ENCODE measurements at regions not wholly inside any gene's neighbourhood (a gene's known extent, or its start where the extent isn't known, plus 50 kb on each side); places are given as distances from the start of the nearest gene placed in this dataset.

DNA sequence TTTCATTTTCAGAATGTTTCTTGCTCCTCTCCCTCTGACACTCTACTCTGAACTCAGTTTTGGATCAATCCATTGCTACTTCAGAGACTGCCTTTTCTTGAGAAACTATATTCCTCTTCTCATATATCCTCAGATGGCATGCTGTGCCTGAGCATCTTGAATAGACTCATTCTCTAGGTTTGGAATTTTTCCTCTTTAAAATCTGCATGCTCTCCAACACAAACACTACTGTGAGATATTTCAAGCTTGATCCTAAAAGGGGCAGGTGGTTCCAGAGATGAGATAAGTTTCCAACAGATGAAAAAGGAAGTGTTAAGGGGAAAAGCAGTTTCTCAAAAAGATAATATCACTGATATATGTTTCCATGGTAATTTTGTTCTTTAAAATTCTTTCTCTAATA is 742.2 kb upstream of the EPHA6 start:
- Histone ChIP-seq H3K36me3 (ENCODE audit: low read depth, low read length) (no peaks in the 10 kb centered on the region), H3K79me2 (ENCODE audit: low read length) (no peaks in the 10 kb centered on the region), H3K9me2 (replicated peaks; ENCODE audit: low read length) (no peaks in the 10 kb centered on the region), H3K4me3 (ENCODE audit: low read length) (no peak overlapping the region), H2AFZ (ENCODE audit: low read length) (no peak overlapping the region), H3K9ac (ENCODE audit: low read length) (no peak overlapping the region), H3K9me3 (ENCODE audit: low read length) (no peaks in the 10 kb centered on the region), H4K20me1 (ENCODE audit: low read length) (no peaks in the 10 kb centered on the region), H3K27me3 (ENCODE audit: low read length) (no peaks in the 10 kb centered on the region), H3K4me1 (ENCODE audit: insufficient read depth, low read length) (no peaks in the 10 kb centered on the region), H3F3A (ENCODE audit: low read length, unreplicated experiment) (no peaks in the 10 kb centered on the region), H3K4me2 (ENCODE audit: low read length) (no peak overlapping the region), H3K27ac (ENCODE audit: low read length) (no peak overlapping the region)
- no peak for TF ChIP-seq EZH2phosphoT487 (IDR thresholded peaks at IDR 0.05; ENCODE audit: borderline replicate concordance, low read length)
- TF ChIP-seq CTCF (conservative IDR thresholded peaks at IDR 0.05; ENCODE audit: low read depth, low read length), result no peak
- TF ChIP-seq EZH2 (IDR thresholded peaks at IDR 0.05; ENCODE audit: low read length, unreplicated experiment), result no peak
- DNase-seq, result no peak
- POLR2A ChIA-PET (ENCODE audit: unreplicated experiment), result no interaction called here
- no TSS peak for BruUV-seq (replicated peaks)
- CTCF ChIA-PET, result no interaction called here
- ATAC-seq, result no peak
- intact Hi-C loops (cut with micrococcal nuclease), result no loop called here

DNA sequence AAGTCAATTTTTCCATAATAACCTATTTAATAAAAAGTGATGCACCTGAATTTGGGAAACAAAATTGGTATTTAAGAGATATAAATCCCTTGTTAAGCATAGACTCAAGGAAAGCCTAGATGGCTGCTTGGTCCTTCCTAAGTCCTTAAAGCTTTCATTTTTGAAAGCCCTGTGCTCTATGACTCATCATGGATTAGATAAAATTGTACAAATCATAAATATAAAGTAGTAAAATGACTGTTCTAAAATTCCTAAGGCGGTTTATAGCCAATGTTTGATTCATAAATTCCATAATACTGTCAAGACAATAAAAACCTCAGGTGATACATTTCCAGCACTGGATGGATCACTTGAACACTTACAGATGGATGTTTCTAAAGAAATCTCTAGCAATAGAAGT is 730.8 kb upstream of the EPHA6 start:
- Histone ChIP-seq H3K79me2 (ENCODE audit: low read length) (no peaks in the 10 kb centered on the region), H2AFZ (ENCODE audit: low read length) (no peak overlapping the region), H3K4me3 (ENCODE audit: low read length) (no peak overlapping the region), H3K9ac (ENCODE audit: low read length) (no peak overlapping the region), H3K27me3 (ENCODE audit: low read length) (no peaks in the 10 kb centered on the region), H3K36me3 (ENCODE audit: low read depth, low read length) (no peaks in the 10 kb centered on the region), H3K27ac (ENCODE audit: low read length) (no peak overlapping the region), H4K20me1 (ENCODE audit: low read length) (no peaks in the 10 kb centered on the region), H3K4me1 (ENCODE audit: insufficient read depth, low read length) (no peaks in the 10 kb centered on the region), H3K4me2 (ENCODE audit: low read length) (no peak overlapping the region), H3K9me2 (replicated peaks; ENCODE audit: low read length) (no peaks in the 10 kb centered on the region), H3K9me3 (ENCODE audit: low read length) (no peaks in the 10 kb centered on the region), H3F3A (ENCODE audit: low read length, unreplicated experiment) (no peaks in the 10 kb centered on the region)
- peak; percentile 87 for ATAC-seq
- CTCF ChIA-PET, result no interaction called here
- intact Hi-C loops (cut with micrococcal nuclease), result no loop called here
- peak; percentile 51 for DNase-seq
- TF ChIP-seq EZH2phosphoT487 (IDR thresholded peaks at IDR 0.05; ENCODE audit: borderline replicate concordance, low read length), result no peak
- TF ChIP-seq EZH2 (IDR thresholded peaks at IDR 0.05; ENCODE audit: low read length, unreplicated experiment), result no peak
- TF ChIP-seq CTCF (conservative IDR thresholded peaks at IDR 0.05; ENCODE audit: low read depth, low read length), result no peak
- BruUV-seq (replicated peaks), result no TSS peak
- POLR2A ChIA-PET (ENCODE audit: unreplicated experiment), result no interaction called here

DNA sequence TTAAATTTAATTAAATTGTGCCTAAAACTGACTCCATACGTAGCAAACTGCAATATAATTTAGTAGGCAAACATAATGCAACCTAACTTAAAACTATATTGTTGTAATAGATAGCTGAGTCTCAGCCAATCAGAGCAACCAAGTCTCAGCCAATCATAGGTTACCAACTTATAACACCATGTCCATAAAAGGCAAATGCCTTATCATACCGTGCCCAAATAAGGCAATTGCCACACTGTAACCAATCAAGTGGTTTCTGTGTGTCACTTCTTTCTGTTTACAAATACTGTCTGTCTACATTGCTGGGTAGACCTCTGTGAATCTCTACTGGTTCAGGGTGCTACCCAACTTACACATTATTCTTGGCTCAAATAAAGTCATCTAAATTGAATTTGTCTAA is 728.4 kb upstream of the EPHA6 start:
- no TSS peak for BruUV-seq (replicated peaks)
- Histone ChIP-seq H3K27me3 (ENCODE audit: low read length) (no peaks in the 10 kb centered on the region), H3K27ac (ENCODE audit: low read length) (no peak overlapping the region), H3K9me3 (ENCODE audit: low read length) (no peaks in the 10 kb centered on the region), H3K79me2 (ENCODE audit: low read length) (no peaks in the 10 kb centered on the region), H3K4me1 (ENCODE audit: insufficient read depth, low read length) (no peaks in the 10 kb centered on the region), H3K9me2 (replicated peaks; ENCODE audit: low read length) (no peaks in the 10 kb centered on the region), H3K4me2 (ENCODE audit: low read length) (no peak overlapping the region), H3K9ac (ENCODE audit: low read length) (no peak overlapping the region), H4K20me1 (ENCODE audit: low read length) (no peaks in the 10 kb centered on the region), H3K4me3 (ENCODE audit: low read length) (no peak overlapping the region), H3K36me3 (ENCODE audit: low read depth, low read length) (no peaks in the 10 kb centered on the region), H2AFZ (ENCODE audit: low read length) (no peak overlapping the region), H3F3A (ENCODE audit: low read length, unreplicated experiment) (no peaks in the 10 kb centered on the region)
- CTCF ChIA-PET, result no interaction called here
- intact Hi-C loops (cut with micrococcal nuclease), result no loop called here
- no peak for DNase-seq
- TF ChIP-seq EZH2 (IDR thresholded peaks at IDR 0.05; ENCODE audit: low read length, unreplicated experiment) (no peak), CTCF (conservative IDR thresholded peaks at IDR 0.05; ENCODE audit: low read depth, low read length) (no peak), EZH2phosphoT487 (IDR thresholded peaks at IDR 0.05; ENCODE audit: borderline replicate concordance, low read length) (no peak)
- POLR2A ChIA-PET (ENCODE audit: unreplicated experiment), result no interaction called here
- no peak for ATAC-seq

All from PC-3 (cell line).